Anterior cingulate cortex (tissue), 58 donors: ENCODE measurements at regions not wholly inside any gene's neighbourhood (a gene's known extent, or its start where the extent isn't known, plus 50 kb on each side); places are given as distances from the start of the nearest gene placed in this dataset.
"Not testable (repeated sequence)": the region's sequence is repeated elsewhere in the genome, so short reads cannot be mapped to it uniquely, and the experiment has no call there.

ENCODE experiments used
- DNase-seq, 58 donors: peaks; one replicate each; lab custom pipeline; 2025; lab: John Stamatoyannopoulos, UW

DNA sequence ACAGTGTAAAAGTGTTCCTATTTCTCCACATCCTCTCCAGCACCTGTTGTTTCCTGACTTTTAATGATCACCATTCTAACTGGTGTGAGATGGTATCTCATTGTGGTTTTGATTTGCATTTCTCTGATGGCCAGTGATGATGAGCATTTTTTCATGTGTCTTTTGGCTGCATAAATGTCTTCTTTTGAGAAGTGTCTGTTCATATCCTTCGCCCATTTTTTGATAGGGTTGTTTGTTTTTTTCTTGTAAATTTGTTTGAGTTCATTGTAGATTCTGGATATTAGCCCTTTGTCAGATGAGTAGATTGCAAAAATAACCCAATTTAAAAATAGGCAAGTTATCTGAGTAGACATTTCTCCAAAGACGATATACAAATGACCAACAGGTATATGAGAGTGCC is 120.2 kb upstream of the ID2 start:
- DNase-seq = not testable (repeated sequence)

DNA sequence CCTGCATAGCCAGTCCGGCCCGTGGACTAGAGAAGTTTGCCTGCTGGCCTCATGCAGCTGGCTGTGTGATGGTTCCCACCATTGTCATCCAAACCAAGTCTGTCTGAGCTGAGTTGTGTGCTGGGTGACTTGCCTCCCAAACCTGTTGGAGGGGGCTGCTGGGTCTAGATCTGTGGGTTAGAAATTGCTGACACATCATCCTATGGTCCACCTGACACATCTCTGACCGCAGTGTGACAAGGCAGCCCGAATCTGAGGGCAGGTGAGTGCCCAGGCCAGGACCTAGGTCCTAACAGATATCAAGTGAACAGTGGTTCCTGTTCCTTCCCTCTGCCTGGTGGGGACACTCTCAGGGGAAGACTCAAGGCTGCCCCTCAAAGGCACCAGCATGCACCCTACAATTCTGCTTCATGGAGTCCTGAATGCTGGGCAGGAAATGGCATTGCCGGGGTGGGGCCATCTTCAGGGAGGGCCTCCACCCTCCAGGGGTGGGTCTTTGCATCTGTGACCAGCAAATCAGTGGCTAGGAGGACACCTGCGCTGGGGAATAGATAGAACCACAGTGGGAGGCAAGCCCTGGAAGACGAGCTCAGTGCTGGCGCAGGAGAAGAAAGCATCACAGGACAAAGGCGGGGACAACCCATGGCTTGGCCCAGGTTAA is 117.9 kb upstream of the ID2 start:
- no peak for DNase-seq

DNA sequence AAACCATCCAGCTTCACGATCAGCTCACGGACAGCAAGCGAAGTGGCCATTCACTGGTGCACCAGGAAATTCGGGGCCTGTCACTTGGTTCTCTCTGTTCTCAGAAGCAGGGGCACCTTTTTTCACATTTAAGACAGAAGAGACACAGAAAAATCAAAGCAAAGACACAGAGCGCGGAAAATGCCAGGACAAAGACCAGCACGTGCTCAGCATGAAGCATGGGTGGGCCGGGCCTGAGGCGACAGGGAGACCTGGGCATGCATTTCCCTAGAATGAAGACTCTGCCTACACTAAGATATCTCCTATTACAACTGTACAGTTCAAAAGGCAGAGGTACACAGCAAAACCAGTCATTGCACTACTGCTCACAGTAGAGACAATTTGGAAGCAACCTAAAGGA is 117.4 kb upstream of the ID2 start:
- DNase-seq = no peak

DNA sequence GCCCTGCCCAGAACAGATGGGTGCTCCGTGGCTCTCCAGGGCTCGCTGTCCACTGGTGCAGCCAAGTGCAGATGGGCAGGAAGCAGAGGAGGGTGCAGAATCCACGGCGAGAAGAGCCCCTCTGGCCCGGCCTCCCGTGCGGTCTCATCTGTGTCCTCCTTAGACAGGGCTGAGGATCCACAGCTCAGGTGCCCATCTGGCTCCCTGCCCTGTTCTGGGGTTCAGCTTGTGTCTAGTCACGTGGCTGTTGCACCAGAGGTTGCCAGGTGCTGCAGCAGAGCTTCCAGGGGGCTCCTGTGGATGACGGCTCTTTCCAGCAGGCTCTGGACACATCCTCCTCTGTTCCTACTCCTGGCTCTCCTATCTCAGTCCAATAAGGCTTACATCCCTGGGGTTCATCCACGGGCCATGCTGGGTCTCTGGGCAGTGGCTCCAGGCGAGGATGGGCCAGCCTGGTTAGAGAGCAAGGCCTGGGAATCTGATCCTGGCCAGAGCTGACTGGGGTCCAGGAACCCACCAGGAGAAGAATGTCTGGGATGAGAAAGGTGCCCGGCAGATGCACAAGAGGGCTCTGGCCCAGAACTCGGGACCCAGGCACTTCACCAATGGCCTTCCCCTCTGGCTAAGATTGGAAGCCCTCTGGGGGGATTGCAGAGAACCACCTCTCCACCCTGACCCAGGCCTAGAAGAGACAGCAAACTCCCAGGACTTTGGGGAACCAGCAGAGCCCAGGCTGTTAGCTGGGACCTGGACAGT is 116.3 kb upstream of the ID2 start:
- DNase-seq = no peak

DNA sequence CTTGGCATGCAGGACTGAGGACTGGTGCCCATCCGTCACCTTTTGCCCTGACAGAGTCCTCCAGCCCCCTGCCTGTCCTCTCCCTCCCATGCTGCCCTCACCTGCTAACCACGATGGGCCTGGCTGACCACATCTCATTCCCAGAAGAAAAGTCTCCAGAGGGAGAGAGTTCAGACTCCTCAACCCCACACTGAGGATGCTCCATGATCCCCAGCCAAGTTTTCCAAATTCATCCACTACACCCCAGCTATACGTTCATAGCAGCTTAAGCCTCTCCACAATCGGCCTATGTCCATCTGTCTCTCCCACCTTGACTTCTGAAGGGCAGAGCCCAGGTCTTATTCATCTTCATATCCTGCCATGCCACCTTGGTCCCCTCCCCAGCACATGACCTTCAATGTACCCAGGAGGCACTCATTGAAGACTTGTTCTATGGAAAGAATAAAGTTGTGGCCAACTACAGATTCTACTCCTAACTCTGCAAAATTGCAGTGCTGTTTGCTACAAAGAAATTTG is 115.6 kb upstream of the ID2 start:
- no peak for DNase-seq

DNA sequence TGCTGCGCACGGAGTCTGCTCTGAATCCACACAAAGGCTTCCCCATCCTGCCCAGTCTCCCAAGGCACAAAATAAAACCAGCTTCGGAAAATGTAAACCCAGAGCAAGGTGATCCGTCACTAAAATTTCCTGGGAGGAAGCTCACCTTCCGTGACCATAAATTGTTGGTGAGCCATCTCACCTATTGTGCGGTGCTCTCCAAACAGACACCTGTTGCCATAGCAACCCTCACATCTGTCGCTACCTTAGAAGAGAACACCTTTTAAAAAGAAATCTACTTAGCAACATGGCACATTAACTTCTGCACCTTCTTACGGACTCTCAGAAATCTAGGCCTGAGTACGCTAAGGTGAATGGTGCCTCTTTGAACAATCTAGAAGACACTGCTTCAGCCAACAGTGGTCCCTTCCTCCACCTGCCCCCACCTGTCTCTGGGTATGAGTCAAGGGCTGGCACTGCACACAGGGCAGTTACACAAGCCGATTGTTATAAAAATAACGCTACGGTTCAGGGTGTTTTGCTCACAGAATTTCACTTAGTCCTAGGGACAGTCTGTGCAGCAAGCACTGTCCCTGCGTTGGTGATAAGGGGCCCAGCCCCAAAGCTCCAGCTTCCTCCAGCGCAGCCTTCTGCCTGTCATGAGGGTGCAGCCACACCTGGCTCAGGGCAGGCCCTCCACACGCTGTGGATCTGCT is 114.9 kb upstream of the ID2 start:
- DNase-seq = no peak

DNA sequence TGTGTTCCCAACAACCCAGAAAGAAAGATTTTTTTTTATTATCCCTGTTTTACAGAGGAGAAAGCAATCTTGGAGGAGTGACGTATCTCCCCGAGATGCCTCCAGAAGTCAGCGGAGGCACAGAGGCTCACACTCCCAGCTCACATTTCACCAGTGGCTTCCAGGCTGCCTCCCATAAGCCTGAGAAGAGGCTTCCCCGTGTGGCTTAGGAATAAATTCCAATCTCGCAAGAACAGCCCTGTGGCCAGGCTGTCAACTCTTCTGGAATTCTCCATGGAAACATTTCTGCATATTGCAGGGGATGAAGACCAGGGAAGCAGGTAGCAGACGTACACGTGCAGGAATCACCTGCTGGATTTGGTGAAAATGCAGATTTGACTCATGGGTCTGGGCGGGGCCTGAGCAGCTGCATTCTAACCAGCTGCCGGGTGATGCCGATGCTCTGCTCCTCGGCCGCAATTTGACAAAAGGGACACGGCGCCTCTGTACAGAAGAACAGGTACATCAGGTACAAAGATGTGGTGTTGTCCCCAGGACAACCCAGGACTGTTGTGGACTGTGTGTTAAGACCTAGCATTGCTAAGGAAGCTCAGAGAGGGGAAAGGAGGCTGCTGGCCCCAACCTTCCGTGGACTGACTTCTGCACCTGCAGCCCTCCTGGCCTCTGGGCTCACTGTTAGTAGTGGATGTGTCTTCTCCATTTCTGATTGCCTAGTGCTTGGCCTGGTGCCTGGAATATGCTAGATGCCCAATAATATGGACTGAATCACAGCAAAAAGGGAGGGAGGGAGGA is 114.2 kb upstream of the ID2 start:
- DNase-seq = no peak

DNA sequence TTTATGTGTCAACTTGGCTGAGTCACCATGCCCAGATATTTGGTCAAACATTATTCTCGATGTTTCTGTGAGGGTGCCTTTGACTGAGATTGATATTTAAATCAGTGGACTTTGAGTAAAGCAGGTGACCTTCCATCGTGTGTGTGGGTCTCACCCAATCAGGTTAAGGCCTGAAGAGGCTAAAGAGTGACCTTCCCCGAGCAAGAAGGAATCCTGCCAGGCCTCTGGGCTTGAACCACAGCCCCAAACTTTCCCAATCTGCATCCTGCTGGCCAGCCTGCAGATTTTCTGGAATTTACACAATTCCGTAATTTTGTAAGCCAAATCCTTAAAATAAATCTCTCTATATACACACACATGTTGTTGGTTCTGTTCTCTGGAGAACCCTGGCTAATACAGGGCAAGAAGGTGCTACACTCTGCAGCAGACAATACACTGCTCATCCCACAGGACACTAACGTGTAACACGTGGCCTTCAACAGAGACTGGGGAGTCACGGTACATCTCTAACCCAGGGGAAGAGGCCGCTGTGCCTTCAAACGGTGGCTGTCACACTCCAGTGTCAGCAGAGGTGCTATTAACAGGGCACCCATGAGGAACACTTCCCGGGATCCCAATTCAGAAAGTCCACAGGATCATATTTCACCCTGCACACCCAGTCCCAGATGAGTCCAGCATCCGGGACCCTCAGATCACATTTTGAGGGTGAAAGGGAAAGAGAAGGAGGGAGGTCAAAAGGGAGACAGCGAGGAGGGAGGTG is 113.1 kb upstream of the ID2 start:
- DNase-seq = no peak

DNA sequence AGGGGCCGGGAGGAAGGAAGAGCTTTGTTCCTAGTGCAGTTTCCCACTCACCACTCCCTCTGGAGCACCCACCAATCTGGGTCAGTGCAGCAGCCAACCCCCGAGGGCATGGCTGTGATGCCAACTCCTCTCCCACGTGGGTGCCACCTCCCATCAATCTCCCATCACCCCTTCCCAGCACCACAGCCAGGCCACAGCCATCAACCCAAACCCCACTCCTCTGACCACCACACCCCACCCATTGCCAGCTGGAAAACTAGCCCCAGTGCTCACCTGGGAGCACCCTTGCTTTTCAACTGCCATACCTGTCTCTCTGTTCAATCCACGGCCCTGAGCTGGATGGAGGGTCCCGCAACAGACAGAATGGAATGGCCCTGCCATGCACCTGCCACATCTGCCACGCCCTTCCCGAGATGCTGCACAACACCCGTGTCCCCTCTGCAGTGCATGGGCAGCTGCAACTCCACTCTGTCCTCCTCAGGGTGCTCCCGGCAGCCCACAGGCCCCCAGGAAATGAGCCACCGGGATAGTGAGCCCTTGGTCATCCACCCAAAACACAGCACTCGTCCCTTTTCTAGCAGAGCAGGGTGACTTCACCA is 112.4 kb upstream of the ID2 start:
- no peak for DNase-seq

DNA sequence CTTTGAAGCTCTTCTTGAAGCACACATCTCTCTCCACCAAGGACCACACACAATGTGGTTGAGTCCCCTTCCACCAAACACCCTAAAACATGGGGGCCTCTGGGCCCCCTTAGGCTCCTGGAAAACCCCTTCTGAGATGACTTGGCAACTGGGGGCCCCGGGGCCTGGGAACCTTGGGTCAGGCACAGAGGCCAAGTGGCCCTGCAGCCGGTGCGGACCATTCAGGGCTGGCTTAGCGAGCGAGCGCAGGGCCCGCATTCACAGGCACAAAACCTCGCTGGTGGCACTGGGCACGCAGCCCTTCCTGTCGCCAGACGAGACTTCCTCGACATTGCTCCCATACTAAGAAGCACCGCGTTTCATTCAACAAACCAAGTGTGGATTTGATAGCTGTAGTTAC is 111.2 kb upstream of the ID2 start:
- DNase-seq = peak in 6 of 58 donors; percentile 25 to 44 (median 29)

DNA sequence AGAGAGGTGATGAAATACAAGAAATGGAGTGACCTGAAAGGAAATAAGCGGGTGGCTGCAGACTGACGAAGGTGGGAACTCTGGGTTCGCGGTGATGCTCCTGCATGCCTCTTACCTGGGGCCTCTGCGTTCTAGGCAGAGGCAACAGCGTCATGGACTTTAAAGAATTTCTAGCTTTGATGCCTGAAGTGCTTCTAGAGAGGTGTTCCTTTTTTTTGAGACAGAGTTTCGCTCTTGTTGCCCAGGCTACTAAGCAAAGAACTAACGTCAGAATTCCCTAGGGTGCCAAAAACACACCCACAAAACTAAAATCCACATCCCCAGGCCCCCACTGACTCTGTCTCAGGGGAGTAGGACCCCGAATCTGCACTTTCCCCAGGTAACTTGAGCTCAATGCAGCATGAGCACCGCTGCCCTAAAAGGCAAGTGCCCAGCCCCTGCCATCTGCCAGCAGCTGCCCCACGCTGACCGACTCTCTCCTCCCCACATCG is 110.5 kb upstream of the ID2 start:
- no peak for DNase-seq

DNA sequence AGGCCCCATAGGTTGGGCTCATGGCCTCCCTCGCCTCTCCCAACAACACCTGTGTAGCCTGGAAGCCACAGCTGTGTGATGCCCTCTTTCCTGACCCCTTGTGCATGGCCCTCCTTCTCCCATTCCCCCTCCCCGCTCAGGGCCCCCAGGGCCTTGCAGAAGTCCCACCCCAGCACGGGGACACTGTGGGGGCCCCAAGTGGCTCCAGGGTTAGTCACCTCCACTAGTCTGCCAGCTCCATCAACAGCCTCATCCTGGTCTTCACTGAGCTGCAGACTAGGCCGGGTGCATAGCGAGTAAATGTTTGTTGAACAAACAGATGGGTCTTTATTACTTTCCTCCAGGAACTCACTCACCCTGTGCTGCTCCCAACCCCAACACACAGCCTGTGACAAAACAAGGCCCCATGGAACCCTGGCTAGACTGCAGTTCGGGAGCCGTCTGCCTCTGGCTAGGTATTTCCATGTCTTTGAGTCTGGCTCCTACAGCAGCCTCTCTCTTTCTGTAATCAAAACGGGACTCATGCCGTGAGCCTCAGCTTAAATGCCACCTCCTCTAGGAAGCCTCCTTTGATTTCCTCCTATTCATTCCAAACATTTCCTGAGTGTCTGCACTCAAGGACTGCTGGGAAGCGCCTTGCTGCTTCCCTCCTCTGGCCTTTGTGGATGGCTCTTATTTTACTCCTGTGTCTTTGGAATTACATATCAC is 109.9 kb upstream of the ID2 start:
- DNase-seq = no peak

DNA sequence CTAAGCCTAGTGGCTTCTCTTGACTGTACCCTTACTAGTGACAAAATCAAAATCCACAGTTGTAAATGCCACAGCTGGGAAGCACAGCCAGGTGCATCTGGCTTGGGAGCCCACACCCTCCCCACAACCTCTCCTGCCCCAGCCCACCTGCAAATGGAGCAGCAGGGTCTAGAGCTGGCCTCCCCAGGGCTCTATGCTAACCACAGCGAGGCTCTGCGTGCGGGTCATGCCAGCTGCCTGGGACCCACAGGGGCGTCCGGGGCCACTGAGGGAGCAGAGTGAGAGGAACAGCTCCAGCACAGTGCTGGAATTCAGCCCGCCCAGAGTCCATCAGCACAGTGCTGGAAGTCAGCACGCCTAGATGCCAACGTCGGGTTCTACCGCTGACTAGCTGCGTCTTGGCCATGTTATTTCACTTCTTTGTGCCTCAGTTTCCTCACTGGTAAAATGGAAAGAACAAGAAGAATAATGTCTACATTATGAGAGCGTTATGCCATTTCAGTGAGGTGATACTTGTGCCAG is 109.1 kb upstream of the ID2 start:
- no peak for DNase-seq

DNA sequence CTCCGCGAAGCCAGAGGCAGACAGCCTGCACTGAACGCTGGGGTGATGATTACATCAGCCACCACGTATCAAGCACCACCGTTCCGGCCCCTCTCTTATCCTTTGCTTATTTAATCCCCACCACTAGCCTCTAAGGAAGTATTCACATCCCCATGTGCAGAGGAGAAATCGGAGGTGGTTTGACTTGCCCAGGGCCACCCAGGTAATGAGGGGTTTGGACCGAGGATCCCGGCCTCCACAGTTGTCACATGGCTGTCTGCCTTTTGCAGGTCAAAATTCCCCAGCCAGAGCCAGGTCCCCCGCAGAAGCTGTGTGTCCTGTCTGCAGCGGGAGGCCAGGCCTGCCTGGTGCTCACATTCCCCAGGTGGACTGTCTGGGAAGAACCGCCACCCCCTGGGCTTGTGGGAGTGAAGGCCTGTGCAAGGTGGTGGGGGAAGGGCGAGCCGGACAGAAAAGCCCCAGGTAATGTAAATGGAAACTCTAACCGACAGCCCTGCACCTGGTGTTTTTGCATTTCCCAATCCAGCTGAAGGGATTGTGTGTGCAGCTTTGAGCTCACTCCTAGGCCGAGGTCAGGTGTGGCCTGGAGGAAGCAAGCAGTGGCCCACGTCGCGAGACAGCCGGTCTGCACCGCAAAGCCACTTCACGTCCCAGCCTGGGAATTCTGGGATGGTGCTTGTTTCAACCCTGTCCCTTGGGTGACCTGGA is 108.5 kb upstream of the ID2 start:
- no peak for DNase-seq

DNA sequence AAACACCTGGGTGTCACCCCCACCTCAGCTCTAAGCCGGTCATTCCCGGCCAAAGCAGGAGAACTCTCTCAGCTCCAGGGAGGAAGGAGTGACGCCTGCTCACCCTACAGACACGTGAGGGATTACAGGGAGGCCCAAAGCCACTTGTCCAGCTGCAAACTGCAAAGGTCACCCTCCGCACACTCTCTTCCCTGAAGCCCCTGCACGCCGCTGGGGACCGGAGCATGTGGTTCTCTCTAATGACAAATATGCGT is 108.0 kb upstream of the ID2 start:
- DNase-seq = no peak

DNA sequence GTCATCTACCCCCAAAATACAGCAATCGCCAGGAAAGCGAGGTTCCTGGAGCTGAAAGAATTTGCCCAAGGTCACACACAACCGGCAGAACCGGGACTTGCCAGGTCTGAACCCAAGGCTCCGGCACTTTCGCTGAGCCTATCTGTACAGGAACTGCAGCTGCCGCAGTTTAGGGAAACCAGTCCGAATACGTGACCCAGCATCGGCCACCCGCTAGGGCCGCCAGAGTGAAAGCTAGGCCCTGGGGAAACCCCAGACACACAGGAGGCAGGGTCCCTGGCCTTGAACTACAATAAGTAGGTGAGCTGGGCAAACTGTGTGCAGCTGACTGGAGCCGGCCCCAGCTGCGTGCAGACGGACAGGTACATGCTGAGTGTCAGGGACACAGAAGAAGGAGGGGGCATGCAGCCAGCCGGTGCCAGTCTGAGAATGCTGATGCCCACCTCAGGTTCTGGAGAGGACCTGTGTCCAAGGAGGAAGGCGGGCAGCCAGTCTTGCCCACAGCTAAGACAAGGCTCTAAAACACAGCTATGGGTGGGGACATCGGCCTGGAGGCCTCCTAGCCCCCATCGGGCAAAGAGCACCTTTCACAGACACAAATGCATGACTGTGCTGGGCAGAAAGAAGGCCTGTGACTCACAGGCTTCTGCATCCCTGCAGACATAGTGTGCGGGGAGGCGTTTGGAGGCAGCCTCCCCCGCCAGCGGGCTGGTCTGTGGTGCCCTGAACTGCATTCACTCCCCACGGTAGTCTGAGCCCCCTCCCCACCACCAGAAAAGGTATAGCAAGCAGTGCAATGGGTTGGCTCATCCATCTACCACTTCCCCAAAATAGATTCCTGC is 107.4 kb upstream of the ID2 start:
- DNase-seq = peak in 2 of 58 donors; percentile 26 to 35
